Right ventricle myocardium superior (tissue), 1 donor: ENCODE measurements at regions not wholly inside any gene's neighbourhood (a gene's known extent, or its start where the extent isn't known, plus 50 kb on each side); places are given as distances from the start of the nearest gene placed in this dataset.
"Not testable (repeated sequence)": the region's sequence is repeated elsewhere in the genome, so short reads cannot be mapped to it uniquely, and the experiment has no call there.

ENCODE experiments used
- ATAC-seq: fragments of 200-7000 bp; cut with Tn5 transposase; one replicate; pipeline ENCODE4 v1.9.1; 2020; ENCODE audit warnings: mild to moderate bottlenecking; ENCODE audit not compliant: poor library complexity
- DNase-seq: peaks from one replicate; pipeline ENCODE4 v3.0.0-alpha.2; 2020
- intact Hi-C: fragments of 100-400 bp; cut with DNase I; formaldehyde crosslinking; loops from one replicate; pipeline ENCODE4 v1.11.2; 2022
- donor health status: DM: no; HTN: yes; CAD: no; lungs with severe emphysema.

DNA sequence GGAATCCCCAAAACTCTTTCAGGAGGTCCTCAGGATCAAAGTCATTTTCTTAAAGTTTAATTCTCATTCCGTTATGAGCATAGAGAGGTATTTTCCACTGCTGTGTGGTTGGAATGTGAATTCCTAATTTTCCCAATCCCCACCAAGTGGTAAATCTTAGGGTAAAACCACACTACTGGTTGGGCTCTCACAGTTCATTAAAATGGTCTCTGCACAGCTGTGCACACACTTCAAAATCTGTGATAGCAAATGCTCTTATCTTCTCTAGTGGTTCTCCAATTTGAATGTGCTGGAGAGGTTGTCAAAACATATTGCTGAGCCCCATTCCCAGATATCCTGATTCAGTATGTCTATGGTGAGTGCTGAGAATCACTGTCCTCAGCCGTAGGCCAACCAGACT lies 189.1 kb downstream of the BMP4 start:
- DNase-seq (no peak), ATAC-seq (no peak)
- intact Hi-C loops: no loop called here

DNA sequence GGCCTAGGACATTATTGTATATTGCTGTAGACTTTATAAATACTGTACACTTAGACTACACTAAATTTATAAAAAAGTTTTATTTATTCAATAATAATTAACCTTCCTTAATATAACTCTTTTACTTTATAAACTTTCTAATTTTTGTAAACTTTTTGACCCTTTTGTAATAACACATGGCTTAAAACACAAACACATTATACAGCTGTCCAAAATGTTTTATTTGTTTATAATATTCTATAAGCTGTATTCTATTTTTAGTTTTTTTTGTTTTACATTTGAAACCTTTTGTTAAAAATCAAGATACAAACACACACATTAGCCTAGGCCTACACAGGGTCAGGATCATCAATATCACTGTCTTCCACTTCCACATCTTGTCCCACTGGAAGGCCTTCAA lies 190.0 kb downstream of the BMP4 start:
- no peak for ATAC-seq
- DNase-seq: no peak
- intact Hi-C loops: no loop called here

DNA sequence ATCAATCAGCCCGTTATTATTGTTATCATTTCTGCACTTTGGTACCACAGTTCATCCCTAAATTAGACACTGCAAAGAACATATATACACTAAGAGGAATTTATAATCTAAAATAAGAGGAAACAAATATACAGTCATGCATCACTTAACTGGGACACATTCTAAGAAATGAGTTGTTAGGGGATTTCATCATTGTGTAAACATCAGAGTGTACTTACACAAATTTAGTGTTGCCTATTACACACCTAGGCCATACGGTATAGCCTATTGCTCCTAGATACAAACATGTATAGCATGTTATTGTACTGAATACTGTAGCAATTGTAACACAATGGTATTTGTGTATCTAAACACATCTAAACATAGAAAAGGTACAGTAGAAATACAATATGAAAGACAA lies 190.5 kb downstream of the BMP4 start:
- DNase-seq: no peak
- intact Hi-C loops: no loop called here
- no peak for ATAC-seq

DNA sequence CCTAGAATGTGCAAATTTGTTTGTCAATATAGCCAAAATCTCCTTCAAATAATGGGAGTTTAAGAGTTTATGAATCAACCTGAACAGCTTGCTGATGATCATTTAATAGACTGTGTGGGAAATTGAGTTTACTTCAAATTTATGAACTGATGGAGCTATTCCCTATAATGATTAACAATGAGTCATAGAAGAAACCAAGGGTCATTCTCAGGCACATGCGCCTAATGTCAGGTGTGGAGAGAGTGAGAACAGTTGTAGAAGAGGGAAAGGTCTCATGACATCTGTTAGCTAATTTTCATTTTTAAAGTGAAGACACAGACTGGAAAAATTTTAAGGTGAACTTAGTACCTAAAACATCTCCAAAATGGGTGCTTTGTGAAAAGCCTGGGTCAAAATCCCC lies 191.8 kb downstream of the BMP4 start:
- ATAC-seq: no peak
- no peak for DNase-seq
- intact Hi-C loops: no loop called here

DNA sequence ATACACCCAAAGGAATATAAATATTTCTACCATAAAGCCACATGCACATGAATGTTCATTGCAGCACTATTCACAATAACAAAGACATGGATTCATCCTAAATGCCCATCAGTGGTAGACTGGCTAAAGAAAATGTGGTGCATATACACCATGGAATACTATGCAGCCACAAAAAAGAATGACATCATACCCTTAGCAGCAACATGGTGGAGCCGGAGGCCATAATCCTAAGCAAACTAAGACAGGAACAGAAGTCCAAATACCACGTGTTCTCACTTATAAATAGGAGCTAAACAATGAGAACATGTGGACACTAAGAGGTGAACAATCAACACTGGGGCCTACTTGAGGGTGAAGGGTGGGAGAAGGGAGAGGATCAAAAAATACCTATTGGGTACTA lies 198.5 kb downstream of the BMP4 start:
- DNase-seq (no peak), ATAC-seq (no peak)
- intact Hi-C loops: no loop called here

DNA sequence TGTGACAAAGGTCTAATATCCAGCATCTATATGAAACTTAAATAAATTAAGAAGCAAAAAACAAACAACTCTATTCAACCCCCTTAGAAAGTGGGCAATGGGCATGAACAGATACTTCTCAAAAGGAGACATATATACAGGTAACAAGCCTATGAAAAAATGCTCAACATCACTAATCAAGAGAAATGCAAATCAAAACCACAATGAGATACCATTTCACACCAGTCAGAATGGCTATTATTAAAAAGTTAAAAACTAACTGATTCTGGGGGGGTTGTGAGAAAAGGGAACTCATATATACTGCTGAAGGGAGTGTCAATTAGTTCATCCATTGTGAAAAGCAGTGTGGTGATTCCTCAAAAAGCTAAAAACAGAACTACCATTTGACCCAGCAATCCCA lies 198.9 kb downstream of the BMP4 start:
- intact Hi-C loops: no loop called here
- ATAC-seq (no peak), DNase-seq (no peak)

DNA sequence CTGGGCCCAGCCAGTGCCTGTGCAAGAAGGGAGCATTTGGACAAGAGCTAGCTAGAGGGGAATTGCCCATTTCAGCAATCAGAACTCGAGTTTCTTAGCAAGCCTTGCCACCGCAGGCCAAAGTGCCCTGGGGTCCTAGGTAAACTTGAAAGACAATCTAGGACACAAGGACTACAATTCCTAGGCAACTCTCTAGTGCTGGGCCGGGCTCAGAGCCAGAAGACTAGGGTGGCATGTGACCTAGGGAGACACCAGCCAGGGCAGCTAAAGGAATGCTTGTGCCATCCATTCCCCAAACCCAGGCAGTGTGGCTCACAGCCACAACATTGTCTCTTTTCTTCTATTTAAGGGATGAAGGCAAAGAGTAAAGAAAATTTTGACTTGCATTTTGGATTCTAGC lies 205.0 kb downstream of the BMP4 start:
- intact Hi-C loops: no loop called here
- ATAC-seq (no peak), DNase-seq (no peak)

DNA sequence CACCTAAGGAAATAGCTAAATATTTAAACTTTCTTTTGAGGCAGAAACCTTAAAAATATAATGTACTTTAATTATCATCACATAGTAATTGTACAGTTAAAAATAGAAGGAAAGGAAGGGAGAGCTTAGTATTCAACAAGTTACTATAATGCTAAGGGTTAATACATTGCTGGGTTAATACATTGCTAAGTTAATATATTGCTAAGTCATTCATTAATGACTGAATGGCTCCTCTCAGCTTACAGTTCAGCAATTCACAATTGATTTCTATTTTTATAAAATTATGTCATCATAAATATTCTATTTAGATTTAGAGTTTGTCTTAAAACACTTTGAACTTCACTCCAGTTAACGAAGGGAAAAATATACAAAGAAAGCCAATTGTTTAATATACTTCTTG lies 207.9 kb downstream of the BMP4 start:
- intact Hi-C loops: no loop called here
- ATAC-seq (no peak), DNase-seq (no peak)

DNA sequence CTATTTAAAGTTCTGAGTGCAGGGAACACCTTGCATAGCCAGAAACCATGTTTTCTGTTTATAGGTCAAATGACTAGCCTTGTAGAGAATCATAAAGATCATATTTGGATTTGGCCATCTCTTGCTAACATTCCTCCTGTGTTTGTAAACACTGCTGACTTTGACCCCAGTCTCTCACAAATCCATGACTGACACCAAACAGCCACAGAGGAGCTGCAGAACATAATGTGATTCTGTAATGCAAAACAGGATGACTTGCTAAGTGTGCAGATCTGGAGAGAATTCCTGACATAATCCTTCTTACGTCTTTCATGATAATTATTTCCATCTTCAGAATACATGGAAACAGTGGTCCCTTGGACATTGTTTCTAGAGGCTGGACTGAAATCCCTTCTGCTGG lies 211.8 kb downstream of the BMP4 start:
- DNase-seq (no peak), ATAC-seq (no peak)
- intact Hi-C loops: no loop called here

DNA sequence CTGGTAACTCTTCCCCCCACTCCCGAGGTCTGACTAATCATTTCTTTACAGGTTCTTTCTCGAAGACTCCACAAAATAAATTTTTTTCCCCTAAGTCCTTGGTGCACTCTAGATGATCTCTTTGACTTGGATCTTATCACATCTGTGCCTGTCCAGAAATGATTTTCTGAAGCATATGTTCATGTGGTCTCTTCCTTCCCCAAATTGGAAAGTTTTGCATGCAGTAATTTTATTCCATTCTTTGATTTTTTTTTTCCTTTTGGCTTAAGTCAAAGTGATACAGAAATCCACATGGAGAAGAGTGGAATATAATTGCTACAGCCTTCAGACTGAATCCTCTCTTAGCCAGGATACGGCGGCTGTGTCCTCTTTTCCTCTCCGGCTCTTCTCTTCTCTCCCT lies 213.3 kb downstream of the BMP4 start:
- ATAC-seq: no peak
- DNase-seq: no peak
- intact Hi-C loops: no loop called here

DNA sequence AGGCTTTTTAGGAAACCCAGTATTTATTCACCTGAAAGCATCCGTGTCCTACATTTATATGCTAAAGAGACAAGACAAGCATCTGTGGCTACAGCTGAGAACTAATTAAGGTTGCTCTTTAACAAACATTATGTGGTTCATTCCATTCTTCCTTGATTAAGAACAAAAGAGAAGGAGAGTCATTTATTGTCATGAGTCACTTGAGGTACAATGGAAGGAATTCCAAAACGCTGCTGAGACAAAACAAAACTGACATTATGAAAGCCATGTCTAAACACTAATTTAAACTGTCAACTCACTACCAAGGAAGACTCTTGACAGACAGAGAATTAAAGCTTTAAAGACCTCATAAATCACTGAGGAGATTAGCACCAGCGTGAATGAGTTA lies 214.4 kb downstream of the BMP4 start:
- intact Hi-C loops: no loop called here
- no peak for ATAC-seq
- no peak for DNase-seq

DNA sequence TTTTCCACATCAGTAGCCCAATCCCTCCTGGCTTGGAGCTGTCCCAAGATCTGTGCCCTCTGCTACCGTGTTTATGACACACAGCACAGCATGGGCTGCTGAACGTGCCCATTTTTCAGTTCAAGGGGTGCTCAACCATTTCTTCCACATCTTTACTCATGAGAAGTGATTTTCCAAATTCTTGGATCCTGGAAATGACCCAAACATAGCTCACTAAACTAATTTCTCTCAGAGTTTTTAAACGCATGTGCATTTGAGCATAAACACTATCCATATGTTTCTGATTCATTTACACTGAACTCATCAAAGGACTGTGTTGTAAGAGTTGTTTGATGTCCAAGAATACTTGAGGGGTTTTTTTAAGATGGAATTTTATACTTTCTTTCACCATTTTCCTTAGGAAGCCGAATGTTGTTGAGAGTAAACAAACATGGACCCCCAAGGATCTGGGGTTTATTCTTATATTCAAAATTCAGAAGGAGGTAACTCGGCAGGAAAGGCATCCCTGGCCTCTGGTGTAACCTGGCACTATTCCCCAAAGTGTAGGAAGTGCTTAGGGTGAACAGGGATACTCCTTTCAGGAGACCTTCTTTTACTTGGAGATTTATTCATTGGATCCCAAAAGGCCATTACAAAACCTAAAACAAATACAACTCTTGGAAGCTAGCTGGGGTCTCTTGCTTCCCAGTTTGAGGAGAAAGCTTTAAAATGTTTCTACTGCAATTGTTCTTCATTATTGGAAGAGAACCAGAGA lies 215.0 kb downstream of the BMP4 start:
- no peak for ATAC-seq
- DNase-seq: no peak
- intact Hi-C loops: no loop called here

DNA sequence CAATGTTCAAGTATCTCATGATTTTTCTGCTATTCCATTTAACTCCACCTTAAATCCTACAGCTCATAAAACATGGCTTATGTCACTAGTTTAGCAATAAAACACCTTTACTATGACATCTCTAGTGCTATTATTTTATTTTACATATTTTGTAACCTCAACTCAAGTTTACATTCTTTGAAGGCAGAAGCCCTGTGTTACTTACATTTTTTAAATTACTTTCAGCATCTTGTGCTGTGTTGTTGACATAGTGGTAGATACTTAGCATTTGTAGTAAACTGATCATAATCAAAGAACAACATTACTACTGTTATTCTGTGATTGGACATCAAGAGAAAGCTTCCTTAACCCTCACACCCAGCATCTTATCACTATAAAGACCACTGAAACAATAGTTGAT lies 216.1 kb downstream of the BMP4 start:
- DNase-seq (no peak), ATAC-seq (no peak)
- intact Hi-C loops: no loop called here

DNA sequence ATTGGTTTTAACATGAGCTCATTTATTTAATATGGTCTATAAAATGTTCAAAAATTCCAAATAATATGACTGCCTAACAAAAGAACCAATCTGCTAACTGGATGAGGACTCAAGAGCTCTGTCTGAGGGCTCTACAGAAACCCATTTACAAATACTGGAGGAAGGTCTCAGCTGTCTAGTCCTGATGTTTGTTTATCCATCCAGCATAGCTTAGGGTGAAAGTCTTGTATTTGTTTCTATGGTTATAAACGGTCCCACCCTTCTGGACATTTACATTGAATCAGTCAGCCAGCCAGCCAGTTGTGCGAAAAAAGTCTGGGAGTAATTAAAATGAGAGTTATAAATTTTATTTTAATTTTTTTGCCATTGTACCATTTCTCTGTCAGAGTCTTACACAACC lies 220.7 kb downstream of the BMP4 start:
- intact Hi-C loops: no loop called here
- ATAC-seq (no peak), DNase-seq (no peak)

DNA sequence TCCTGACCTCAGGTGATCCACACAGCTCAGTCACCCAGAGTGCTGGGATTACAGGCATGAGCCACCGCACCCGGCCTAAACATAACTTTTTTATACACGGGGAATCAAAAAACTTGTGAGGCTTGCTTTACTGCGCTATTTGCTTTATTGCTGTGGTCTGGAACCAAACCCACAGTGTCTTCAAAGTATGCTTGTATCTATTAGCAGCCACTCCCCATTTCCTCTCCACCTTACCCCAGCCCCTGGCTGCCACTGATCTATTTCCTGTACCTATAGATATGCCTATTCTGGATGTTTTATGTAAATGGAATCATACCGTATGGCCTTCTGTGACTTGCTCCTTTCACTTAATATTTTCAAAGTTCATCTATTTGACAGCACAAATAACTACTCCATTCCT lies 233.4 kb downstream of the BMP4 start:
- no peak for ATAC-seq
- DNase-seq: no peak
- intact Hi-C loops: no loop called here

DNA sequence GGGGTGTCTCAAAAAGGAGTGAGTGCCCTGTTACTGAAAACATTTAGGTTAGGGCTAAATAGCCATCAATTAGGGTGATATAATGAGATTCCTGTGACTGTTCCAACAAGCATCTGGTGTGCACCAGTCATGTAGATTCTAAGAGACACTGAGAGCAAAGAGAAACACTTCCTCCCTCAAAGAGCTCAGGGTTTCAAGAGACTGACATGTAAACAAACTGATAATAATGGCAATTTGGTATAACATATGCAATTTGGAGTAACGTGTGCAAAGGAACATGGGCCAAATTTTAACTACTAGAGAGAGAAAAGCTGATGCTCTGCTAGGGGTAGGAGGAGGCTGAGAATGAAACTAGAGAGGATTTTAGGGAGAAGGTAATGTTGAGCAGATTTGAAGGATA lies 237.1 kb downstream of the BMP4 start:
- DNase-seq (no peak), ATAC-seq (no peak)
- intact Hi-C loops: no loop called here

DNA sequence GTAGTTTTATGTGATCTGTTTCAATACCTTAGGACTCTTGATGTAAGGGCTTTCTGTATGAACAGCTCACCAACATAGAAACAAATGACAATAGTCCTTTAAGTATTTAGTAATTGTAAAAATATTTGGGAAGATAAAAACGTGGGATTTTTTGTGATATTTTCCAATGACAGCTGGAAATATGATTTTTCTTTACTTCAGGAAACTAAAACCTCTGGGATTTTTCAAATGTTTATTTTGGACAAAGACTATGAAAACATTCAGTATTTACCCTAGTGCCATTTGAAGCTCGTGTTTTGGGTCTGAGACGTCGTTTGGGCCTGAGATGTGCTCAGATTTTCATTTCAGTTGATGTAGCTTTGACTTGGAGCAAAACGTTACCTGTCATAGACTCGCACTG lies 240.0 kb downstream of the BMP4 start:
- DNase-seq: no peak
- ATAC-seq: no peak
- intact Hi-C loops: no loop called here

DNA sequence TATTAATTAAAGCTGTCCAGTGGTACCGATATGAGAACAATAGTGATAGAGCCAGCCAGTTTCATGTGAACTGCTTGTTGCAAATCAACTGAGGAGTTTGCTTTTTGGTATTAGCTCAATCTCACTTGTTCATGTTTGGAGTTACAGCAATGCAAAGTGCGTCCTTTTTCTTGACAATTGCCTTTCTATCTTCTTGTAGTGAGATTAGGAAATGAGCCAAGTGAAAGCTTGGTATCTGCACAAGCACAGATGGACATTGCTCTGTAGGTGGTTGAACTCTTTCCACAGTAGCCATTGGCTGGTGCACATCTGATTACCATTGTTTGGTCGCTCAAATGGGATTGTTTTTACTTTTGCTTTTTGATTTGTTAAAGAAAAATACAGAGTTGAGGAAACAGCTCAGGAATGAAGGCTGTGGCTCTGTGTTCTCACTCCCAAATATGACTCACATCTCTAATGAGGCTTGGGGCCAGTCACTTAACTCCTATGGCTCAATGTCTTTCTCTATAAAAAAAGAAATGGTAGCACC lies 241.4 kb downstream of the BMP4 start:
- no peak for DNase-seq
- ATAC-seq: peak; percentile 86
- intact Hi-C loops: no loop called here

DNA sequence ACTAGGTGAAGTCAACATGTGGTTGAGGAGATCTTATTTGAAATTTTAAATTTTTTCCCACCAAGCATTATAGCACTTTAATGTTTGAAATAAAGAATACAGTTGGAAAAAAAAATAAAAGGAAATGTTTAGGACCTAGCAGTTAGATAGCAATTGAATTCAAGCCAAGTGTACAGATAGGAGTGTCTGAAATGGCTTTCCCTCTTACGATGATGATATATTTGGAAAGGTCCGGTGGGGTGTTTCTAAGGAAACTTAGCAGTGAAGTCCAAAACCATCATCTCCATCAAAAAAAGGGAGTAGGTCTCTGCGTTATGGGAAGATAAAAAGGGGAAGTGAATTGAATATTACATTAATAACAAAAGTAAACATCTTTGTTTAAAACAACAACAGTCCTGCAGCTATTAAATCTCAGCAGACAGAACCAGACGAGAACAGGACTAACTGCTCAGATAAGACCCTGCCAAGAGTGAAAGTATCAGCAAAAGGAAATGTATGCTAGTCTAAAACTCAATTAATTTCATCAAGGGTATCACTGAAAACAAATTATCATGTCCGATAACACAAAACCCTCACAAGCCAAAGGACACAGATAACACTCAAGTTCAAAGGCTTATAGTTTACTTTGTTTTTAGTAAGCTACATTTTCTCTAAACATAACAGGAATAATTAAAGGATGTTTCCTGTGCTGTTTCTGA lies 242.0 kb downstream of the BMP4 start:
- peak; percentile 77 for ATAC-seq
- DNase-seq: no peak
- intact Hi-C loops: no loop called here

DNA sequence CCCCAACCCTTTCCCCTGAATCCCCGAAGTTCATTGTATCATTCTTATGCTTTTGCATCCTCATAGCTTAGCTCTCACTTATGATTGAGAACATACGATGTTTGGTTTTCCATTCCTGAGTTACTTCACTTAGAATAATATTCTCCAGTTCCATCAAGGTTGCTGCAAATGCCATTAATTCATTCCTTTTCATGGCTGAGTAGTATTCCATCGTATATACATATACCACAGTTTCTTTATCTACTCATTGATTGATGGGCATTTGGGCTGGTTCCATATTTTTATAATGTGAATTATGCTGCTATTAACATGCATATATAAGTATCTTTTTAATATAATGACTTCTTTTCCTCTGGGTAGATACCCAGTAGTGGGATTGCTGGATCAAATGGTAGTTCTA lies 243.7 kb downstream of the BMP4 start:
- DNase-seq, intact Hi-C loops, ATAC-seq: not testable (repeated sequence)

DNA sequence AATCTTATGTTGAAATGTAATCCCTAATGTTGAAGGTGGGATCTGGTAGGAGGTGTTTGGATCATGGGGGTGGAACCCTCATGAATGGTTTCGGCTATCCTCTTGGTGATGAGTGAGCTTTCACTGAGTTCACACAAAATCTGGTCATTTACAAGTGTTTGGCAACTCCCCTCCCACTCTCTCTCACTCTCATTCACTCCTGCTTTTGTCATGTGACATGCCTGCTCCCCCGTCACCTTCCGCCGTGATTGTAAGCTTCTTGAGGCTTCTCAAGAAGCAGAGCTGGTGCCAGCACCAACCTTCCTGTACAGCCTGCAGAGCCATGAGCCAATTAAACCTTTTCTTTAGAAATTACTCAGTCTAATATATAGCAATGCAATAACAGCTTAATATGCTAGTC lies 245.4 kb downstream of the BMP4 start:
- DNase-seq: no peak
- intact Hi-C loops: no loop called here
- ATAC-seq: no peak
